CD4-positive, alpha-beta T cell treated with Interleukin-1 beta for 1 hour (primary cell): ENCODE measurements at regions not wholly inside any gene's neighbourhood (a gene's known extent, or its start where the extent isn't known, plus 50 kb on each side); places are given as distances from the start of the nearest gene placed in this dataset.
"Not testable (repeated sequence)": the region's sequence is repeated elsewhere in the genome, so short reads cannot be mapped to it uniquely, and the experiment has no call there.

ENCODE experiments used
- DNase-seq, 2 donors: peaks; one replicate each; pipeline ENCODE4 v3.0.0-alpha.2; 2020 to 2022

GRCh38 chr2:234405462-234405861 is 91.4 kb downstream of the ARL4C start:
- DNase-seq = no peak

- DNase-seq = no peak
These were observed 91.9 kb downstream of the ARL4C start for GRCh38 chr2:234404957-234405356.

DNA sequence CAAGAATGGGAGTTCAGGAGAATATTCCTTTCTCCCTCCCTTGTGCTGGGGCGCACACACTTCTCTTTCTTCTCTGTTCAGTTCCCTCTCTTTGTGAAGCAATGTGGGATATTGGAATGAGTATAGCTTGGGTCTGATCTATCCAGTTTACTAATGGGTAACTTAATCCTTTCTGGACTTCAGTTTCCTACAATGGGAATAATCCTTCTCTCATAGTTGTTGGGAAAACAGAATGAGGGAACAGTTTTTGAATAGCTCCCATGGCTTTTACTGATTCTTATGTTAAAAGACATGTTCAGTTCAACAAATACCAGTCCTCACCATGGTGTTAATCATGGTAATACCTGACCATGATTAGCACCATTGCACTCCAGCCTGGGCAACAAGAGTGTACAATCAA is 93.1 kb downstream of the ARL4C start:
- DNase-seq = no peak

GRCh38 chr2:234403074-234403473 is 93.8 kb downstream of the ARL4C start:
- DNase-seq = no peak

DNA sequence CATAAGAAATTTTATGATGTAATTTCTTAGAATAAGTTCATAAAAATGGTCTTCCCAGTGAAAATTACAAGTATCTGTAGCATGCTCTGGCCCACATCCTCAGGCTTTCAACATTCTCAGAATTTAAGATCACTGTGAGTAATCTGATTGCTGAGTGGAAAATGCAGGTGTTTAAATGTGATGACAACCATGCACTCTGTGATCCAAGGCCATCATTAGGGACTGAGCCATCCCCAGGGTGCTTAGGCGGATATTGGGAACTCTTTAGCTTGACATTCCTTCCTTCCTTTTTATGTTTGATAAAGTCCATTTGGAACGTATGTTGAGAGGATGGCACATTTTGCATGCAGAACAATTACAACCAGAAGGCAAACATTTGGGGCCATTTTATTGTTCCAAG is 95.5 kb downstream of the ARL4C start:
- no peak for DNase-seq

DNA sequence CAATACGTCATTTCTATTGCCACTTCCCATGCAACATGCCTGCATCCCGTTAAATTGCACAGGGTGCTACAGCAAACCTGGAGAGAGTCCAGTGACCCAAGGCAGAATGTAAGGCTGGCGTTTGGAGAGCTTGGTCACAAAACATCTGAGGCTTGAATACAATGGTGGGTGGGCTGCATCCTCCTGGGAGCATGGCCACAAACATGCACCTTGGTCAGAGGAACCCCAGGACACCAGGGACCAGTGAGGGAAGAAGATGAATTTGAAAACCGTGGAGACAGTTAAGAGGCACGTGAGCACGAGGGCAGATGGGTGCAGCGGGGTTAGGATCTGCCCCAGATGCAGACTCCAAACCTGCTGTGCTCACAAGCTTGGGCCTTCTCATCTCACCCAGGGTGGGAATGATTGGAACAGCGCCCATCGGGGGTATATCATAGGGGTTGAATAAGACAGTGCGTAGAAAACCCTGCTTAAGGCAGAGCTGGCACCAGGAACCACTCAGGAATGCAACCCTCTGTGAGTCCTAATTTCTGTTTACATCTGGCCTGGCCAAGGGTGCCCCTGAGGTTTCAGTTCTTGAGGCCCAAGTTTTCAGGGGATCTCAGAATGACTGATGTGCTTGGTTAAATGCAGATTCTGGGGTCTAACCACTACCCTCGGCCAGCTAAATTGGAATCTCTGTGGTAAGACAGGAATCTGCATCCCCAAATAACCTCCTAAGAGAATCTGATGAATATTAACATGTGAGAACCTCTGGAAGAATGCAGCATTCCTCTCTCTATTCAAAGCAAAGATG is 97.2 kb downstream of the ARL4C start:
- no peak for DNase-seq

DNA sequence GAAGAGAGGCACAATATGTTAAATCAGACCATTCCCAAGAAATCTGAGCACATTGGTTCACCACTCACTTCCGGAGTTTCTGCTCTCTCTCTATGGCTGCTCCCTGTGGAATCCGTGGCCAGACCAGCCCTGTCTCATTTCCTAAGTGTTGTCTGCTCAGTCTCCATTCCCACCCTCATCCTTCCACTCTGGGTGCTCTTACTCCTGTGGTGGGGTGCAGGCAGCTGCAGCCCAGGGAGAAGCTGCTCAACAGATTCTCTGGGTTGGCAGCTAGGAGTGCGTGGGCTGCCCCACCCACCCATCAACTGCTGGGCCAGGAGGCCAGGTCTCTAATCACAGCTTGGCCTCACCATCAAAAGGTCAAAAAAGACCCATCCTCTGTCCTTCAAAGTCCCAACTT is 98.3 kb downstream of the ARL4C start:
- DNase-seq = no peak

- no peak for DNase-seq
These were observed 100.9 kb downstream of the ARL4C start for GRCh38 chr2:234395891-234396420.

- DNase-seq = no peak
These were observed 102.4 kb downstream of the ARL4C start for GRCh38 chr2:234394450-234394849.

DNA sequence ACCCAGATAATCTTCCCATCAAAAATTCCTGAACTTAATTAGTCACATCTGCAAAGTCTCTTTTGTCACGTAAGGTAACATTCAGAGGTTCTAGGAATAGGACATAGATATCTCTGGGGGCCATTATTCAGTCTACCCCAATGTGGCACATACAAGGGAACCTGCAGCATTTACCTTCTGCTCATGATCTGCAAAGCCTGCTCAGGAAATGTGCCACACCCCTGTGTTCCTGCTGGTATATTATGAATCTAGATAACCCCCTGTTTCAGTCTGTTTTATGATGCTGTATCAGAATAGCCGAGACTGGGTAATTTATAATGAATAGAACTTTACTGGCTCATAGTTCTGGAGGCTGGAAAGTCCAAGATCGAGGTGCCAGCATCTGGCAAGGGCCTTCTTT is 103.5 kb downstream of the ARL4C start:
- no peak for DNase-seq

GRCh38 chr2:234392041-234392615 is 104.8 kb downstream of the ARL4C start:
- no peak for DNase-seq

DNA sequence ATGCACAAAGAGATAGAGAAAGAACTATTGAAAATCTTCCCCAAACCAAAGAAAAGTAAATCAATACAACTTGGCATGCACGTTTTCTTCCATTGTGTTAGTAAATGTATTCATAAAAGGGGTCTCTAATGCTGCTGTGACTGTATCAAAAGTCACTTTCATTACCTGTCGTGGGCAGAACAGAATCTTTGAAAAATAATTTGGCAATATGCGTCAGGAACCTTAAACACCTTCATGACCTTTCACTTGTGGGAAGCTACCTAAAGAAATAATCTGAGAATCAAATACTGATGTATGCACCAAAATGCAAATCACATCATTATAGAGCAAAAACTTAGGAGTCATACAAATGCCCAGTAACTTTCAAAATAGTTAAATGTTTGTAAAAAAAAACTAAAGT is 105.3 kb downstream of the ARL4C start:
- no peak for DNase-seq

DNA sequence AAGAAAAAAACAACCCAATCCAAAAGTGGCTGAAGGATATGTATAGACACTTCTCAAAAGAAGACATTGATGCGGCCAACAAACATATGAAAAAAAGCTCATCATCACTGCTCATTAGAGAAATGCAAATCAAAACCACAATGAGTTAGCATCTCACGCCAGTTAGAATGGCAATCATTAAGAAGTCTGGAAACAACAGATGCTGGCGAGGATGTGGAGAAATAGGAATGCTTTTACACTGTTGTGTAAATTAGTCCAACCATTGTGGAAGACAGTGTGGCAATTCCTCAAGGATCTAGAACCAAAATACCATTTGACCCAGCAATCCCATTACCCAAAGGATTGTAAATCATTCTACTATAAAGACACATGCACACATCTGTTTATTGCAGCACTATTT is 107.2 kb downstream of the ARL4C start:
- DNase-seq = not testable (repeated sequence)

GRCh38 chr2:234388591-234388990 is 108.3 kb downstream of the ARL4C start:
- no peak for DNase-seq

GRCh38 chr2:234386971-234387370 is 109.9 kb downstream of the ARL4C start:
- DNase-seq = no peak

GRCh38 chr2:234382131-234382530 is 114.8 kb downstream of the ARL4C start:
- no peak for DNase-seq

GRCh38 chr2:234378958-234379357 is 117.9 kb downstream of the ARL4C start:
- DNase-seq = not testable (repeated sequence)

GRCh38 chr2:234378440-234378839 is 118.4 kb downstream of the ARL4C start:
- no peak for DNase-seq

- no peak for DNase-seq
These were observed 119.0 kb downstream of the ARL4C start for GRCh38 chr2:234377761-234378391.

GRCh38 chr2:234376229-234376628 is 120.7 kb downstream of the ARL4C start:
- no peak for DNase-seq

- DNase-seq = no peak
These were observed 121.6 kb downstream of the ARL4C start for GRCh38 chr2:234375176-234375880.

DNA sequence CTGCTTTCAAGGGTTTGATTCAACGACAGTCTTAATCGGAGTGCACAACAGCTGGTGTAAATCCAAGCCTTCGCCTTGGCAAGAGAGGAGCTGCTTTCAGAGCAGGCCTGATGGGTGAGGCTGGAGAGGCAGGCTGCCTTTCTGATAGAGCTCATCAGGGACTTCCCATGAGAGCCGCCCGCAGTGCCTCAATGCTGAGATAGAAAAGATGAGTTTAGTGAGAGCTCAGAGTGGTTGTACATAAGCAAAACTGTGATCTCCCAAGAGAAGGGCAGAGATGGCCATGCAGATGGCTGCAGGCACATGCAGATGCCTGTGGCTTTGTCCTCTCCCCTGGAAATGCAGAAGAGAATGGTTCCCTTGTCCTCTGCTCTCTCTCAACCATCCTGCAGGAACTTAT is 122.1 kb downstream of the ARL4C start:
- DNase-seq = no peak

- DNase-seq = no peak
These were observed 122.8 kb downstream of the ARL4C start for GRCh38 chr2:234374150-234374508.
